ENCODE measurements at regions not wholly inside any gene's neighbourhood (a gene's known extent, or its start where the extent isn't known, plus 50 kb on each side); places are given as distances from the start of the nearest gene placed in this dataset.

- TF ChIP-seq CTCF (IDR thresholded peaks at IDR 0.05) (no peak), POLR2A (IDR thresholded peaks at IDR 0.05) (no peak)
Observed at GRCh38 chr3:191085091-191085490, 114.0 kb upstream of the OSTN start.

All from Peyer's patch (tissue), 4 donors.